Smooth muscle cell (in vitro differentiated cells): ENCODE measurements at regions not wholly inside any gene's neighbourhood (a gene's known extent, or its start where the extent isn't known, plus 50 kb on each side); places are given as distances from the start of the nearest gene placed in this dataset.
"Not testable (repeated sequence)": the region's sequence is repeated elsewhere in the genome, so short reads cannot be mapped to it uniquely, and the experiment has no call there.

Experiments
- DNase-seq: peaks from one replicate; lab custom pipeline; 2025; ENCODE audit not compliant: unreplicated experiment; lab: John Stamatoyannopoulos, UW
- H2AFZ ChIP-seq: fragments of 200-600 bp; sonication (generic); 2 replicates; pipeline ENCODE4 v1.6.0; 2016; ENCODE audit warnings: antibody characterized with exemption, low read depth, mild to moderate bottlenecking
- H3F3A ChIP-seq: fragments of 200-600 bp; sonication (generic); 2 replicates; pipeline ENCODE4 v1.6.0; 2017; ENCODE audit warnings: antibody characterized with exemption, low read depth
- H3K27ac ChIP-seq: fragments of 200-600 bp; sonication (generic); 2 replicates; pipeline ENCODE4 v1.5.1; 2016; ENCODE audit warnings: low read depth, mild to moderate bottlenecking
- H3K27me3 ChIP-seq: fragments of 200-600 bp; sonication (generic); 2 replicates; pipeline ENCODE4 v1.6.1; 2016; ENCODE audit warnings: low read depth, mild to moderate bottlenecking
- H3K36me3 ChIP-seq: fragments of 200-600 bp; sonication (generic); 2 replicates; pipeline ENCODE4 v1.5.1; 2016; ENCODE audit warnings: low read depth
- H3K4me1 ChIP-seq: fragments of 200-600 bp; sonication (generic); 2 replicates; pipeline ENCODE4 v1.5.1; 2016; ENCODE audit warnings: low read depth
- H3K4me2 ChIP-seq: fragments of 200-600 bp; sonication (generic); 2 replicates; pipeline ENCODE4 v1.6.0; 2016; ENCODE audit warnings: mild to moderate bottlenecking
- H3K4me3 ChIP-seq: fragments of 200-600 bp; sonication (generic); 2 replicates; pipeline ENCODE4 v1.5.1; 2016; ENCODE audit warnings: mild to moderate bottlenecking
- H3K79me2 ChIP-seq: fragments of 200-600 bp; sonication (generic); 2 replicates; pipeline ENCODE4 v1.6.0; 2016; ENCODE audit warnings: low read depth, mild to moderate bottlenecking
- H3K9ac ChIP-seq: fragments of 200-600 bp; sonication (generic); 2 replicates; pipeline ENCODE4 v1.6.0; 2016; ENCODE audit warnings: low read depth
- H3K9me3 ChIP-seq: fragments of 200-600 bp; sonication (generic); replicated peaks from 2 replicates; pipeline ENCODE4 v1.5.1; 2016; ENCODE audit warnings: low read depth
- H4K20me1 ChIP-seq: fragments of 200-600 bp; sonication (generic); 2 replicates; pipeline ENCODE4 v1.6.0; 2016; ENCODE audit warnings: low read depth
- CTCF ChIP-seq: fragments of 200-600 bp; sonication (generic); IDR thresholded peaks from 2 replicates; pipeline ENCODE4 v1.5.1; 2017; ENCODE audit warnings: borderline replicate concordance, mild to moderate bottlenecking, antibody characterized with exemption; ENCODE audit not compliant: insufficient read depth, poor library complexity, severe bottlenecking
- WGBS: methylation state at CpG from one replicate; pipeline ENCODE4 v1.1.7; 2016; ENCODE audit warnings: low lambda C conversion rate; 5-methylcytosine and 5-hydroxymethylcytosine counted together

DNA sequence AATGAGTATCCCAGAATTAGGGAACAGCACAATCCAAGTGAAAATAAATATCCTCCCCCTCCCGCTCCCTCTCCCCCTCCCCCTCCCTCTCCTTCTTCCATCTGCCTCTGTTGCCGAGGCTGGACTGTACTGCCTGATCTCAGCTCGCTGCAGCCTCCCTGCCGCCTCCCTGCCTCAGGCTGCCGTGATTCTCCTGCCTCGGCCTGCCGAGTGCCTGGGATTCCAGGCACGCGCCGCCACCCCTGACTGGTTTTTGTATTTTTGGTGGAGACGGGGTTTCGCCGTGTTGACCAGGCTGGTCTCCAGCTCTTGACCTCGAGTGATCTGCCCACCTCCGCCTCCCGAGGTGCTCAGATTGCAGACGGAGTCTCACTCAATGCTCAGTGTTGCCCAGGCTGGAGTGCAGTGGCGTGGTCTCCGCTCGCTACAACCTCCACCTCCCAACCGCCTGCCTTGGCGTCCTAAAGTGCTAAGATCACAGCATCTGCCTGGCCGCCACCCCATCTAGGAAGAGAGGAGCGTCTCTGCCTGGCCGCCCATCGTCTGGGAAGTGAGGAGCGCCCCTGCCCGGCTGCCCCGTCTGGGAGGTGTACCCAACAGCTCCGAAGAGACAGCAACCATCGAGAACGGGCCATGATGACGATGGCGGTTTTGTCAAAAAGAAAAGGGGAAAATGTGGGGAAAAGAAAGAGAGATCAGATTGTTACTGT, 178.9 kb upstream of the IPO5 start:
- H4K20me1 ChIP-seq, H3K27me3 ChIP-seq, H3K79me2 ChIP-seq, H3K4me1 ChIP-seq, H3K27ac ChIP-seq, DNase-seq, H3K9ac ChIP-seq, H3K4me2 ChIP-seq, H3K9me3 ChIP-seq, H3F3A ChIP-seq, H3K36me3 ChIP-seq, H3K4me3 ChIP-seq, H2AFZ ChIP-seq: not testable (repeated sequence)
- 95% methylated on average over 33 of the region's 34 CpGs for WGBS

- H3K9me3 ChIP-seq: no peaks in the 10 kb centered on the region
- no peak overlapping the region for H3K27ac ChIP-seq
- WGBS: 85% methylated on average over 5 of the region's 5 CpGs
- no peak for DNase-seq
- H3K4me1 ChIP-seq: no peaks in the 10 kb centered on the region
- no peaks in the 10 kb centered on the region for H4K20me1 ChIP-seq
- no peak for TF ChIP-seq CTCF
- H3K79me2 ChIP-seq: no peaks in the 10 kb centered on the region
- H3K36me3 ChIP-seq: no peaks in the 10 kb centered on the region
- no peaks in the 10 kb centered on the region for H3K27me3 ChIP-seq
- no peaks in the 10 kb centered on the region for H3F3A ChIP-seq
- H3K9ac ChIP-seq: no peak overlapping the region
- no peak overlapping the region for H3K4me2 ChIP-seq
- H2AFZ ChIP-seq: no peak overlapping the region
- H3K4me3 ChIP-seq: no peak overlapping the region
Measured at GRCh38 chr13:97780486-97780885, 173.0 kb upstream of the IPO5 start.

- H4K20me1 ChIP-seq: no peaks in the 10 kb centered on the region
- H2AFZ ChIP-seq: no peak overlapping the region
- no peaks in the 10 kb centered on the region for H3K79me2 ChIP-seq
- no peaks in the 10 kb centered on the region for H3K36me3 ChIP-seq
- DNase-seq: no peak
- WGBS: 89% methylated on average over 2 of the region's 2 CpGs
- H3K4me1 ChIP-seq: no peaks in the 10 kb centered on the region
- no peak for TF ChIP-seq CTCF
- no peak overlapping the region for H3K4me3 ChIP-seq
- H3K9me3 ChIP-seq: no peaks in the 10 kb centered on the region
- H3K9ac ChIP-seq: no peak overlapping the region
- no peaks in the 10 kb centered on the region for H3F3A ChIP-seq
- no peak overlapping the region for H3K4me2 ChIP-seq
- H3K27me3 ChIP-seq: no peaks in the 10 kb centered on the region
- no peak overlapping the region for H3K27ac ChIP-seq
Measured at GRCh38 chr13:97781891-97782305, 171.6 kb upstream of the IPO5 start.

- H4K20me1 ChIP-seq: no peaks in the 10 kb centered on the region
- no peaks in the 10 kb centered on the region for H3F3A ChIP-seq
- H3K79me2 ChIP-seq: no peaks in the 10 kb centered on the region
- TF ChIP-seq CTCF: no peak
- DNase-seq: no peak
- no peak overlapping the region for H3K4me2 ChIP-seq
- H3K4me1 ChIP-seq: no peaks in the 10 kb centered on the region
- H3K4me3 ChIP-seq: no peak overlapping the region
- no peaks in the 10 kb centered on the region for H3K36me3 ChIP-seq
- H3K9ac ChIP-seq: no peak overlapping the region
- no peak overlapping the region for H3K27ac ChIP-seq
- H3K9me3 ChIP-seq: peaks cover 7% of the 10 kb centered on the region
- H3K27me3 ChIP-seq: no peaks in the 10 kb centered on the region
- 92% methylated on average over 1 of the region's 1 CpG for WGBS
- H2AFZ ChIP-seq: no peak overlapping the region
Measured at GRCh38 chr13:97786510-97786909, 167.0 kb upstream of the IPO5 start.
